ENCODE measurements at regions not wholly inside any gene's neighbourhood (a gene's known extent, or its start where the extent isn't known, plus 50 kb on each side); places are given as distances from the start of the nearest gene placed in this dataset.

DNA sequence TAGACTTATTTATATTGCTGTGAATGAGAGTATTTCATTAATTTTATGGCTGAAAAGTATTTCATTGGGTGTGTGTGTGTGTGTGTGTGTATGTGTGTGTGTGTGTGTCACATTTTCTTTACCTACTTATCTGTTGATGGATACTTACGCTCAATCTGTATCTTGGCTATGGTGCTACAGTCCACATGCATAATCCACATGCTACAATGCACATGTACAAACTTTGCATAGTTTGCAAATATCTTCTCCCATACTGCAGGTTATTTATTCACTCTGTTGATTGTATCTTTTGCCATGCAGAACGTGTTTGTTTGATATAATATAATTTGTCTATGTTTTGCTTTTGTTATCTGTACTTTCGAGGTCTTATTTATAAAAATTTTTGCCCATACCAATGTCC lies 167.8 kb downstream of the RAB28 start:
- TF ChIP-seq, protein P1, sequence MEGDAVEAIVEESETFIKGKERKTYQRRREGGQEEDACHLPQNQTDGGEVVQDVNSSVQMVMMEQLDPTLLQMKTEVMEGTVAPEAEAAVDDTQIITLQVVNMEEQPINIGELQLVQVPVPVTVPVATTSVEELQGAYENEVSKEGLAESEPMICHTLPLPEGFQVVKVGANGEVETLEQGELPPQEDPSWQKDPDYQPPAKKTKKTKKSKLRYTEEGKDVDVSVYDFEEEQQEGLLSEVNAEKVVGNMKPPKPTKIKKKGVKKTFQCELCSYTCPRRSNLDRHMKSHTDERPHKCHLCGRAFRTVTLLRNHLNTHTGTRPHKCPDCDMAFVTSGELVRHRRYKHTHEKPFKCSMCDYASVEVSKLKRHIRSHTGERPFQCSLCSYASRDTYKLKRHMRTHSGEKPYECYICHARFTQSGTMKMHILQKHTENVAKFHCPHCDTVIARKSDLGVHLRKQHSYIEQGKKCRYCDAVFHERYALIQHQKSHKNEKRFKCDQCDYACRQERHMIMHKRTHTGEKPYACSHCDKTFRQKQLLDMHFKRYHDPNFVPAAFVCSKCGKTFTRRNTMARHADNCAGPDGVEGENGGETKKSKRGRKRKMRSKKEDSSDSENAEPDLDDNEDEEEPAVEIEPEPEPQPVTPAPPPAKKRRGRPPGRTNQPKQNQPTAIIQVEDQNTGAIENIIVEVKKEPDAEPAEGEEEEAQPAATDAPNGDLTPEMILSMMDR (IDR thresholded peaks at IDR 0.05; ENCODE audit: low read depth, low read length, missing control alignments): no peak
- no peak for DNase-seq (ENCODE audit: extremely low read depth, low read depth)
- H3K4me3 ChIP-seq (replicated peaks; ENCODE audit: low read depth, low read length): no peak overlapping the region

DNA sequence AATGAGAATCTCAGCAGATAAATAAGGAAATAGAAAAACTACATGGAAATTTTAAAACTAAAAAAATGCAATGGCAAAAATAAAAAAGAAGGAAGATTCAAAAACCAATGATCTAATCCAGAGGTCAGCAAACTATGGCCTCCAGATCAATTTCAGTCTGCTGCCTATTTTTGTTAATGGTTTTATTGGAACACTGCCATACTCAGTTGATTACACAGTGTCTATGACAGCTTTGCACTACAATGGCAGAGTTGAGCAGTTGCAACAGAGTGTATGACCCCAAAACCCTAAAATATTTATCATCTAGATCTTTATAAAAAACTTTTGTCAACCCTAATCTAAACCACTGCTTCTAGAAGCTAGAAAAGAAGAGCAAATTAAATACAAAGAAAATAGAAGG lies 170.3 kb downstream of the RAB28 start:
- TF ChIP-seq, protein P1 (IDR thresholded peaks at IDR 0.05; ENCODE audit: low read depth, low read length, missing control alignments): no peak
- DNase-seq (ENCODE audit: extremely low read depth, low read depth): peak; percentile 14

DNA sequence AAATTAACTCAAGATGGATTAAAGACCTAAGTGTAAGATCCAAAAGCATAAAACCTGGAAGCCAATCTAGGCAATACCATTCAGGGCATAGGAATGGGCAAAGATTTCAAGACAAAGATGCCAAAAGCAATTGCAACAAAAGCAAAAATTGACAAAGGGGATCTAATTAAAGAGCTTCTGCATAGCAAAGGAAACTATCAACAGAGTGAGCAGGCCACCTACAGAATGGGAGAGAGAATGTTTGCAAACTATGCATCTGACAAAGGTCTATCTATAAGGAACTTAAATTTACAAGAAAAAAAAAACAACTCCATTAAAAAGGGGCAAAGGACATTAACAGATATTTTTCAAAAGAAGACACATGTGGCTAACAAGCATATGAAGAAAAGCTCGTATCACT lies 171.9 kb downstream of the RAB28 start:
- TF ChIP-seq, protein P1 (IDR thresholded peaks at IDR 0.05; ENCODE audit: low read depth, low read length, missing control alignments): no peak
- no peak overlapping the region for H3K4me3 ChIP-seq (replicated peaks; ENCODE audit: low read depth, low read length)
- no peak for DNase-seq (ENCODE audit: extremely low read depth, low read depth)

More for the DNA sequence above, 170.3 kb downstream of the RAB28 start:
- no peak overlapping the region for H3K4me3 ChIP-seq (replicated peaks; ENCODE audit: low read depth, low read length)

DNA sequence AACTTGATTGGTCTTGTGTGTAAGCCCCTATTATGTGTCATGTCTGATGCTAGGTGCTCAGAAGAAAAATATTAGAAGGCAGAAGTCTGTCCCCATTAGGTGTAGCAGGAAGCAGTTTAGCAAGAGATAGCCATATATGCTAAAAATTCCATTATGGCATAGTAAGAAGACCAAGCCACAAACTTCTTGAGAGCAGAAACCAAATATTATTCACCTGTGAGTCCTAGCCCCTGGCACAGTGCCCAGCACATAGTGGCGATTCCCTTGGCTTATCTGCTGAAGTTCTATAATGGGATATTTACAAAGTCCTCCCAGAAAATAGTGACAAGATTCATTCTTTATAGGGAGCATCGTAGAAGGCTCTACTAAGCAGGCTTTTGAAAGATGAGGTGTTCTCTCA lies 174.4 kb downstream of the RAB28 start:
- TF ChIP-seq, protein P1 (IDR thresholded peaks at IDR 0.05; ENCODE audit: low read depth, low read length, missing control alignments): no peak
- no peak for DNase-seq (ENCODE audit: extremely low read depth, low read depth)
- H3K4me3 ChIP-seq (replicated peaks; ENCODE audit: low read depth, low read length): no peak overlapping the region

DNA sequence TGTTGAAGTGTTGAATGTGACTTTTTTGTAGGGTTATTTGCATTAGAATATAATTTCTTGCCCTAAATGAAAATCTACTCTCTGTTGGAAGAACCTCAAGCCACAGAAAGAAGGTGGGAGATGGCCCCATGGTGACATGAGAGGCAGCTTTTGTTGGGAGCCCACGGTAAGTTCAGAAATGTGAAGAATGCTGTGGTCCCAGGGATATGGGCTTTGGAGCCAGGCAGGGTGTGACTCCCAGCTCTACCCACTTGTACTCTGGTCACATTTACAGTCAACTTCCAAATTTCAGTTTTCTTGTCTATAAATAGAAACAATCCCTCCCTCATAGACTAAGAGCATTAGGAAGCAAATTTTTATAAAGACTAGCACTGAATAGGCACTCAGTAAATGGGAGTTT lies 177.8 kb downstream of the RAB28 start:
- TF ChIP-seq, protein P1 (IDR thresholded peaks at IDR 0.05; ENCODE audit: low read depth, low read length, missing control alignments): no peak

DNA sequence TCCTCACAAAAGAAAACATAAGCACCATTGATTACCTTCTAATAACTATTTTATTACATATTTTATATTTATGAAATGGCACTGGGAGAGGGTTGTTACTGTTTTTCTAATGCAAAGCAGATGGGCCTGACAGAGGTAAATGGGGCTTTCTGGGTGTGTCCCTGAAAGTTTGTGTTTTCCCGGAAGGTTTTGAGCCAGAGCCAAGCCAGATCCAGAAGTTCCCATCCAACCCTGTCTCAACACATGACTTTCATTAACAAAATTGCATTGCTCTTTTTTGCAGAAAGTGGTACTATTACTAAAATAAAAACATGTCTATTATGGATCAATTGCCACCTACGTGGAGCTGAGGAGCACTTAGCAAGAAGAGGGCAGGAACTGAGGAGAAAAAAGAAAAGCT lies 181.3 kb downstream of the RAB28 start:
- TF ChIP-seq, protein P1 (IDR thresholded peaks at IDR 0.05; ENCODE audit: low read depth, low read length, missing control alignments): no peak
- peak; percentile 66 for DNase-seq (ENCODE audit: extremely low read depth, low read depth)
- no peak overlapping the region for H3K4me3 ChIP-seq (replicated peaks; ENCODE audit: low read depth, low read length)

More for the DNA sequence above, 177.8 kb downstream of the RAB28 start:
- no peak overlapping the region for H3K4me3 ChIP-seq (replicated peaks; ENCODE audit: low read depth, low read length)
- no peak for DNase-seq (ENCODE audit: extremely low read depth, low read depth)

DNA sequence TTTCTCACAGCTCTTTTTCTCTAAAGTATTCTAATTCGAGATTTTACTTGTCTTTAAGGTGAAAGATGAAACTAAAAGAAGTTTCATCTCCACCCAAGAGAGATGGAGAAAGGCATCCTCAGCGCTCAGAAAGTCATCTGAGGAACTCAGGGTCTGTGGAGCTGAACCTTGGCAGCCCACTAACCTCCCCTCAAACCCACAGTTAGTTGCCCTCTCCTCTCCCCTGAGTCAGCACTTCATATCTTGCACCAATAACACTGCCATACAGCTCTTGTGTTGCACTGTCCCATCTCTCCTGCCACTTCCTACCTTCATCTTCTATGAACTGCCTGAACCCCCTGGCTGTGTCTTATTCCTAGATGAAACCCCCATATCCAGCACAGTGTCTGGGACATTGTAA lies 184.8 kb downstream of the RAB28 start:
- DNase-seq (ENCODE audit: extremely low read depth, low read depth): no peak
- TF ChIP-seq, protein P1 (IDR thresholded peaks at IDR 0.05; ENCODE audit: low read depth, low read length, missing control alignments): no peak

More for the DNA sequence above, 184.8 kb downstream of the RAB28 start:
- no peak overlapping the region for H3K4me3 ChIP-seq (replicated peaks; ENCODE audit: low read depth, low read length)

All from HFF-Myc (cell line).